GM12801 (cell line): ENCODE measurements at regions not wholly inside any gene's neighbourhood (a gene's known extent, or its start where the extent isn't known, plus 50 kb on each side); places are given as distances from the start of the nearest gene placed in this dataset.

Source experiments
- TF ChIP-seq, protein P1 (sequence below): IDR thresholded peaks from one replicate; pipeline ENCODE4 v1.5.1; 2011; ENCODE audit warnings: control low read depth; ENCODE audit not compliant: insufficient read length; ENCODE audit errors: extremely low read depth

DNA sequence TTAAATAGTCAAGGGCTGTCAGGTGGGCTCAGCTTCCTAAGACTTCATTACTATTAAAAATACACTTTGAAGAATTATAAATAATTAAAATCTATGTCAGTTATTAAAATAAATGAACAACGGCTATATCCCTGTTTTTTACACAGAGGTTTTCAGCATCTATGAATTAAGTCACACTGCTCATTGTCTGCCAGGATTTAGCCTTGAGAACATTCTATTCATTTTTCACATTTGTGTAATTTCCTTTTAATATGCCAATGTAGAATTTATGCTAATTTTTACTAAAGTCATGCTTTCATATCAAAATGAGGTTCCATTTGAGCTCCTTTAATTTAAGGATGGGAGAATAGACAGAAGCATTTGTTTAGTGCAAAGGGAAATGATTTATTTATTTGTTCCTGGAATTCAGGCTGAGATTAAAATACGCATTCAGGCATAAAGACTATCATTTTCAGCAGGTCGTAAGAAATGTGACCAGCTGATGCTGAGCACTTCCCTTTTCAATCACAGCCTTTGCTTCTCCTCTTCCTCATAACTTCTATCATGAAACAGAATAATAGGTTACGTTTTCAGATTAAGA is 345.1 kb downstream of the MFSD1 start:
- TF ChIP-seq, protein P1, sequence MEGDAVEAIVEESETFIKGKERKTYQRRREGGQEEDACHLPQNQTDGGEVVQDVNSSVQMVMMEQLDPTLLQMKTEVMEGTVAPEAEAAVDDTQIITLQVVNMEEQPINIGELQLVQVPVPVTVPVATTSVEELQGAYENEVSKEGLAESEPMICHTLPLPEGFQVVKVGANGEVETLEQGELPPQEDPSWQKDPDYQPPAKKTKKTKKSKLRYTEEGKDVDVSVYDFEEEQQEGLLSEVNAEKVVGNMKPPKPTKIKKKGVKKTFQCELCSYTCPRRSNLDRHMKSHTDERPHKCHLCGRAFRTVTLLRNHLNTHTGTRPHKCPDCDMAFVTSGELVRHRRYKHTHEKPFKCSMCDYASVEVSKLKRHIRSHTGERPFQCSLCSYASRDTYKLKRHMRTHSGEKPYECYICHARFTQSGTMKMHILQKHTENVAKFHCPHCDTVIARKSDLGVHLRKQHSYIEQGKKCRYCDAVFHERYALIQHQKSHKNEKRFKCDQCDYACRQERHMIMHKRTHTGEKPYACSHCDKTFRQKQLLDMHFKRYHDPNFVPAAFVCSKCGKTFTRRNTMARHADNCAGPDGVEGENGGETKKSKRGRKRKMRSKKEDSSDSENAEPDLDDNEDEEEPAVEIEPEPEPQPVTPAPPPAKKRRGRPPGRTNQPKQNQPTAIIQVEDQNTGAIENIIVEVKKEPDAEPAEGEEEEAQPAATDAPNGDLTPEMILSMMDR = no peak

DNA sequence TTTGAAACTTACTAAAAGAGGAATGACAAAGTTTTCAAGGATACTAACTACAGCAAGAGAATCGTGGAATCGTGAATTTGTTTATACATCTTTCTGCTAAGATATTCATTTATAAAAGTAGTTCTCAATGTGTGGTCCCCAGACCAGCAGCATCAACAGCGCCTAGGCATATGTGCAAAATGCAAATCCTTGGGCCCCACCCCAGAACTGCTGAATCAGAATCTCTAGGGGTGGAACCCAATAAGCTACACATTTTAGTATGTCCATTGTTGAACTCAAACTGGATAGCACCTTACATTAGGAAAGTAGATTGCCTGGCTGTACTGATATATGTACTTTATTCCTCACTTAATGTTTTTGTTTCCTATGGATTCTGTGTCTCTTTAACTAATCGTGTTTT is 346.0 kb downstream of the MFSD1 start:
- TF ChIP-seq, protein P1 = no peak

DNA sequence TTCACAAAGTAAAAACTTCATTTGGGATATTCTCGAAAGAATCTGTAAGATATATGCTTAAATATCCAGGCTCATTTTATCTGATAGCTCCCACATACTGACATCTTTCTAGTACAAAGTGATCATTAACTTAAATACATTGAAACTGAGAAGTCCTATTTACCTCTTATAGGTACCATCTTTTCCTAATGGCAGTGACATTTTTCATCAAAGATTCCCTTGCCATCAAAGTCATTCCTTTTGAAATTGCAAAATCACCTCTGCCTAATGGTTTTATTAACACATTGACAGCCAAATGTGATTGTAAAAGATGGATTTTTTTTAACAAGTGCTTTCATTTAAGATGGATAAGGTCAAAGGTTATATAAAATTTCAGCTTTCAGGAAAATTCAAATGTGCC is 346.6 kb downstream of the MFSD1 start:
- TF ChIP-seq, protein P1 = no peak

DNA sequence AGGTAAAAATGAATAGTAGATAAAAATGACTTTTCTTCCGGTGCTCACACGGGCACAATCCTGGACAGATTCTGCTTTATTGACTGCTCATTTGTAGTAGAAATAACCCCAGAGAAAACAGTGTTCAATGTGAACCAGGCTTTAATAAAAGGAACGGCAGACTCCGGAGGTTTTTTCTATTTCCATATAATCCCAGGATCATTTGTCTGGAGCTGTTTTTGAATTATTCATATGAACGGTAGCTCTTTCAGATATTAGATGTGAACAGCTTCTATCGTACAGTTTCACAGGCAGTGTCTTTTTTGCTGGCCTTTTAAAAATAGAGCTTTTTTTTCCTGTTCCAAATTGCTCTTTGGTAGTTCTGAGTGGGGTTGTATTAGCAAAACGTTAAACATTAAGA is 347.3 kb downstream of the MFSD1 start:
- TF ChIP-seq, protein P1 = no peak

- TF ChIP-seq, protein P1 = no peak
These were observed 347.8 kb downstream of the MFSD1 start for GRCh38 chr3:159149633-159150032.

- TF ChIP-seq, protein P1 = no peak
These were observed 348.3 kb downstream of the MFSD1 start for GRCh38 chr3:159150180-159150579.

DNA sequence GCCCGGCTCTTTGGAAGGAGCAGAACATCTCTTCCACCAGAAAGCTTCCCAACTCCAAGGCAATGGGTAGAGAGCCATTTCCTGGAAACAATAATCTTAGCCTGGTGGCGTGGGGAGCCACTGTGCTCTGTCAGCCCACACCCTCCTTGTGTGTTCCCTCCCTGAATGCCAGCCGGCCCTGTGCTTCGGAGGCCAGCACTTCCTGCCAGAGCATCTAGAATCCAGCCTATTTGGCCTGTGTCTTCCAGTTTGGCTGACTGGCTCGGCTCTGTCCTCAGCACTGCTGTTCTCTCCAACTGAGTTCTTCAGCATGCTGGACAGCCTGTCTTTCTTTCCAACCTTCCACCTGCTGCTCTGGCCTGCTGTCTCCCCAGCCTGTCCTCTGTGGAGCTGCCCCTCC is 349.3 kb downstream of the MFSD1 start:
- TF ChIP-seq, protein P1 = no peak
